HL-60 (cell line): ENCODE measurements at regions not wholly inside any gene's neighbourhood (a gene's known extent, or its start where the extent isn't known, plus 50 kb on each side); places are given as distances from the start of the nearest gene placed in this dataset.

Experiments used
- DNase-seq, 2 experiments: peaks; one replicate each; pipeline ENCODE4 v3.0.0-alpha.2; 2010 to 2020; ENCODE audit warnings: low read depth in 1 of 2, low spot score in 1 of 2
- H3K27ac ChIP-seq: fragments of 250-450 bp; sonication (Bioruptor Pico); replicated peaks from 2 replicates; pipeline ENCODE4 v1.5.1; 2020; ENCODE audit warnings: mild to moderate bottlenecking, moderate library complexity
- H3K27me3 ChIP-seq: fragments of 250-450 bp; sonication (Bioruptor Pico); 2 replicates; pipeline ENCODE4 v1.5.1; 2021; ENCODE audit warnings: mild to moderate bottlenecking, moderate library complexity; ENCODE audit not compliant: insufficient read depth, poor library complexity, severe bottlenecking
- H3K4me3 ChIP-seq: replicated peaks from 2 replicates; pipeline ENCODE4 v1.5.1; 2011; ENCODE audit warnings: mild to moderate bottlenecking, control low read depth, low read length; ENCODE audit not compliant: insufficient read depth
- CTCF ChIP-seq: IDR thresholded peaks from one replicate; pipeline ENCODE4 v1.5.1; 2011; ENCODE audit warnings: low read length, control low read depth, inconsistent platforms; ENCODE audit not compliant: insufficient read depth
- GABPA ChIP-seq: IDR thresholded peaks from 2 replicates; pipeline ENCODE4 v1.6.1; 2012; ENCODE audit warnings: low read depth
- POLR2AphosphoS5 ChIP-seq: IDR thresholded peaks from 2 replicates; pipeline ENCODE4 v1.6.1; 2012; ENCODE audit warnings: low read depth
- REST ChIP-seq: IDR thresholded peaks from 2 replicates; pipeline ENCODE4 v1.6.1; 2012; ENCODE audit warnings: low read depth; ENCODE audit not compliant: insufficient replicate concordance
- SPI1 ChIP-seq: IDR thresholded peaks from 2 replicates; pipeline ENCODE4 v1.6.1; 2012; ENCODE audit warnings: low read depth, mild to moderate bottlenecking, borderline replicate concordance

GRCh38 chr22:19615867-19616581, 91.8 kb upstream of the CLDN5 start:
- Histone ChIP-seq H3K4me3 (no peak overlapping the region), H3K27me3 (no peaks in the 10 kb centered on the region), H3K27ac (no peak overlapping the region)
- no peak for TF ChIP-seq POLR2AphosphoS5
- TF ChIP-seq REST: no peak
- no peak for TF ChIP-seq GABPA
- no peak for TF ChIP-seq SPI1
- TF ChIP-seq CTCF: no peak
- no peak for DNase-seq

GRCh38 chr22:19619144-19620009, 94.9 kb upstream of the SEPTIN5 start:
- TF ChIP-seq POLR2AphosphoS5 (no peak), REST (no peak), SPI1 (no peak)
- no peak for DNase-seq
- H3K4me3 ChIP-seq: no peak overlapping the region

GRCh38 chr22:19620742-19621371, 93.4 kb upstream of the SEPTIN5 start:
- no peak overlapping the region for H3K4me3 ChIP-seq
- no peak for DNase-seq

More at GRCh38 chr22:19619144-19620009, 94.9 kb upstream of the SEPTIN5 start:
- no peak overlapping the region for H3K27ac ChIP-seq
- H3K27me3 ChIP-seq: no peaks in the 10 kb centered on the region

More at GRCh38 chr22:19620742-19621371, 93.4 kb upstream of the SEPTIN5 start:
- H3K27ac ChIP-seq: no peak overlapping the region
- no peaks in the 10 kb centered on the region for H3K27me3 ChIP-seq
- TF ChIP-seq POLR2AphosphoS5: no peak
- no peak for TF ChIP-seq REST
- TF ChIP-seq CTCF: no peak
- no peak for TF ChIP-seq SPI1
- no peak for TF ChIP-seq GABPA
